GM12892 (cell line): ENCODE measurements at regions not wholly inside any gene's neighbourhood (a gene's known extent, or its start where the extent isn't known, plus 50 kb on each side); places are given as distances from the start of the nearest gene placed in this dataset.

Experiments
- POLR2A ChIP-seq: IDR thresholded peaks from 2 replicates; pipeline ENCODE4 v1.6.1; 2011; ENCODE audit warnings: low read depth, low read length, control low read depth
- POLR2AphosphoS5 ChIP-seq: IDR thresholded peaks from 2 replicates; pipeline ENCODE4 v1.6.1; 2011; ENCODE audit warnings: low read depth, low read length, control low read depth
- TAF1 ChIP-seq: IDR thresholded peaks from 2 replicates; pipeline ENCODE4 v1.6.1; 2011; ENCODE audit warnings: low read depth, mild to moderate bottlenecking, control low read depth, low read length, borderline replicate concordance

- TF ChIP-seq TAF1 (no peak), POLR2AphosphoS5 (no peak), POLR2A (no peak)
These were observed 249.8 kb downstream of the EDEM1 start for GRCh38 chr3:5437296-5437782.
